HEK293 (cell line): ENCODE measurements at regions not wholly inside any gene's neighbourhood (a gene's known extent, or its start where the extent isn't known, plus 50 kb on each side); places are given as distances from the start of the nearest gene placed in this dataset.

ENCODE experiments used
- CTCF ChIA-PET: fragments of 350-600 bp; formaldehyde crosslinking; extraction: SDS; loops from one replicate; lab custom pipeline; 2021; ENCODE audit warnings: antibody characterized with exemption; lab: Yijun Ruan, JAX
- POLR2A ChIA-PET: fragments of 300-600 bp; formaldehyde crosslinking; extraction: SDS; loops from one replicate; lab custom pipeline; 2020; ENCODE audit warnings: antibody characterized with exemption, inconsistent platforms; lab: Yijun Ruan, JAX
- H3K27ac ChIP-seq: fragments of 200-500 bp; sonication (Bioruptor generic); 2 replicates; pipeline ENCODE4 v1.5.1; 2014; ENCODE audit warnings: low read depth, low read length, control low read depth, inconsistent platforms; ENCODE audit errors: extremely low read depth
- H3K36me3 ChIP-seq, 2 experiments: fragments of 200-500 bp in 1 of 2; sonication (Bioruptor generic) in 1 of 2; 1 replicate in 1 of 2; 2 replicates in 1 of 2; pipeline ENCODE4 v1.5.1; 2014 to 2017; ENCODE audit warnings: inconsistent platforms in 2 of 2, low read length in 2 of 2; ENCODE audit not compliant: control insufficient read depth in 2 of 2, insufficient read depth in 1 of 2
- H3K4me1 ChIP-seq: fragments of 200-500 bp; sonication (Bioruptor generic); 2 replicates; pipeline ENCODE4 v1.5.1; 2014; ENCODE audit warnings: mild to moderate bottlenecking, low read length, inconsistent platforms; ENCODE audit not compliant: control insufficient read depth, insufficient read depth
- H3K4me3 ChIP-seq: 2 replicates; pipeline ENCODE4 v1.5.1; 2011; ENCODE audit warnings: low read depth, mild to moderate bottlenecking, control low read depth, low read length, moderate library complexity
- H3K9me3 ChIP-seq: fragments of 200-500 bp; sonication (Bioruptor generic); 2 replicates; pipeline ENCODE4 v1.5.1; 2014; ENCODE audit warnings: low read depth, low read length, inconsistent platforms; ENCODE audit not compliant: control insufficient read depth, insufficient read depth
- AEBP2 ChIP-seq: fragments of 450-650 bp; formaldehyde crosslinking; IDR thresholded peaks from 2 replicates; pipeline ENCODE4 v1.5.1; 2016; ENCODE audit warnings: missing biosample characterization, missing genetic modification characterization, borderline replicate concordance
- BCL11B ChIP-seq: fragments of 450-650 bp; formaldehyde crosslinking; IDR thresholded peaks from 2 replicates; pipeline ENCODE4 v1.5.1; 2016; ENCODE audit warnings: low read depth, missing biosample characterization, missing genetic modification characterization
- BCL6B ChIP-seq: fragments of 450-650 bp; formaldehyde crosslinking; IDR thresholded peaks from 2 replicates; pipeline ENCODE4 v1.5.1; 2017; ENCODE audit warnings: missing biosample characterization, missing genetic modification characterization
- HOXD13 ChIP-seq: sonication (generic); formaldehyde crosslinking; IDR thresholded peaks from 2 replicates; pipeline ENCODE4 v1.8.0; 2022; ENCODE audit warnings: missing genetic modification reagents, borderline replicate concordance
- KLF16 ChIP-seq: fragments of 450-650 bp; formaldehyde crosslinking; IDR thresholded peaks from 2 replicates; pipeline ENCODE4 v1.5.1; 2017; ENCODE audit warnings: missing biosample characterization, missing genetic modification characterization
- KLF7 ChIP-seq: fragments of 450-650 bp; formaldehyde crosslinking; IDR thresholded peaks from 2 replicates; pipeline ENCODE4 v1.5.1; 2016; ENCODE audit warnings: missing biosample characterization, missing genetic modification characterization, borderline replicate concordance
- PBX3 ChIP-seq: sonication (generic); formaldehyde crosslinking; IDR thresholded peaks from 2 replicates; pipeline ENCODE4 v1.8.1; 2022; ENCODE audit warnings: mild to moderate bottlenecking, moderate library complexity, missing genetic modification reagents
- SP7 ChIP-seq: fragments of 450-650 bp; formaldehyde crosslinking; IDR thresholded peaks from 2 replicates; pipeline ENCODE4 v1.5.1; 2016; ENCODE audit warnings: missing biosample characterization, missing genetic modification characterization
- TCF7L2 ChIP-seq: IDR thresholded peaks from 2 replicates; pipeline ENCODE4 v1.6.1; 2011; ENCODE audit warnings: low read depth, mild to moderate bottlenecking, inconsistent platforms, low read length, moderate library complexity, borderline replicate concordance
- ZBTB11 ChIP-seq: fragments of 450-650 bp; formaldehyde crosslinking; conservative IDR thresholded peaks from 2 replicates; pipeline ENCODE4 v1.5.1; 2016; ENCODE audit warnings: low read depth, missing biosample characterization, missing genetic modification characterization
- ZNF175 ChIP-seq: fragments of 450-650 bp; formaldehyde crosslinking; IDR thresholded peaks from 2 replicates; pipeline ENCODE4 v1.5.1; 2016; ENCODE audit warnings: missing biosample characterization, missing genetic modification characterization
- ZNF354C ChIP-seq: fragments of 450-650 bp; formaldehyde crosslinking; IDR thresholded peaks from 2 replicates; pipeline ENCODE4 v1.5.1; 2016; ENCODE audit warnings: missing biosample characterization, missing genetic modification characterization, low read depth, borderline replicate concordance
- ZNF37A ChIP-seq: fragments of 450-650 bp; IDR thresholded peaks from 2 replicates; pipeline ENCODE4 v1.5.1; 2018; ENCODE audit warnings: missing biosample characterization, missing genetic modification characterization
- ZNF404 ChIP-seq: fragments of 450-650 bp; formaldehyde crosslinking; IDR thresholded peaks from 2 replicates; pipeline ENCODE4 v1.5.1; 2017; ENCODE audit warnings: missing biosample characterization, missing genetic modification characterization
- ZNF513 ChIP-seq: fragments of 450-650 bp; IDR thresholded peaks from 2 replicates; pipeline ENCODE4 v1.5.1; 2018; ENCODE audit warnings: missing biosample characterization, missing genetic modification characterization
- ZNF530 ChIP-seq: fragments of 450-650 bp; formaldehyde crosslinking; IDR thresholded peaks from 2 replicates; pipeline ENCODE4 v1.5.1; 2016; ENCODE audit warnings: low read depth, missing biosample characterization, missing genetic modification characterization
- ZNF571 ChIP-seq: fragments of 450-650 bp; formaldehyde crosslinking; IDR thresholded peaks from 2 replicates; pipeline ENCODE4 v1.5.0; 2017; ENCODE audit warnings: missing biosample characterization, missing genetic modification characterization
- ZNF654 ChIP-seq: fragments of 450-650 bp; formaldehyde crosslinking; IDR thresholded peaks from 2 replicates; pipeline ENCODE4 v1.5.1; 2016; ENCODE audit warnings: low read depth, missing biosample characterization, missing genetic modification characterization
- ZNF701 ChIP-seq: fragments of 450-650 bp; formaldehyde crosslinking; IDR thresholded peaks from 2 replicates; pipeline ENCODE4 v1.5.1; 2016; ENCODE audit warnings: missing biosample characterization, missing genetic modification characterization
- ZNF843 ChIP-seq: fragments of 450-650 bp; formaldehyde crosslinking; IDR thresholded peaks from 2 replicates; pipeline ENCODE4 v1.5.1; 2016; ENCODE audit warnings: missing biosample characterization, missing genetic modification characterization

GRCh38 chr1:192080684-192081083, 77.6 kb upstream of the RGS18 start:
- Histone ChIP-seq H3K4me3 (no peak overlapping the region), H3K36me3 (no peaks in the 10 kb centered on the region), H3K9me3 (no peaks in the 10 kb centered on the region), H3K27ac (no peak overlapping the region), H3K4me1 (no peaks in the 10 kb centered on the region)
- CTCF ChIA-PET = no interaction called here
- POLR2A ChIA-PET = no interaction called here
- TF ChIP-seq ZNF530 (no peak), ZNF571 (no peak), HOXD13 (CRISPR knock-in tag) (no peak), SP7 (tag by site-specific recombination) (no peak), BCL11B (tag by site-specific recombination) (no peak), ZNF175 (tag by site-specific recombination) (no peak), ZNF37A (no peak), ZNF843 (tag by site-specific recombination) (no peak), AEBP2 (tag by site-specific recombination) (no peak), TCF7L2 (no peak), PBX3 (no peak), ZNF404 (tag by site-specific recombination) (no peak), ZNF701 (tag by site-specific recombination) (no peak), ZNF654 (tag by site-specific recombination) (no peak), KLF7 (tag by site-specific recombination) (no peak), BCL6B (tag by site-specific recombination) (no peak), ZNF513 (tag by site-specific recombination) (no peak), ZBTB11 (no peak), KLF16 (tag by site-specific recombination) (no peak), ZNF354C (tag by site-specific recombination) (no peak)
